Endodermal cell (in vitro differentiated cells): ENCODE measurements at regions not wholly inside any gene's neighbourhood (a gene's known extent, or its start where the extent isn't known, plus 50 kb on each side); places are given as distances from the start of the nearest gene placed in this dataset.

Experiments
- DNase-seq: peaks from one replicate; pipeline ENCODE4 v3.0.0-alpha.2; 2017
- H3K27ac ChIP-seq: 2 replicates; pipeline ENCODE4 v1.5.1; 2013; ENCODE audit warnings: mild to moderate bottlenecking, low read depth, low read length, moderate library complexity
- H3K27me3 ChIP-seq: 2 replicates; pipeline ENCODE4 v1.6.1; 2013; ENCODE audit warnings: mild to moderate bottlenecking, low read length, moderate library complexity; ENCODE audit not compliant: insufficient read depth, control insufficient read depth, poor library complexity, severe bottlenecking
- H3K36me3 ChIP-seq: 2 replicates; pipeline ENCODE4 v1.7.0; 2013; ENCODE audit warnings: mild to moderate bottlenecking, low read length, moderate library complexity; ENCODE audit not compliant: control insufficient read depth, insufficient read depth
- H3K4me1 ChIP-seq: one replicate; pipeline ENCODE4 v1.7.0; 2013; ENCODE audit warnings: low read length; ENCODE audit not compliant: control insufficient read depth, insufficient read depth
- H3K4me3 ChIP-seq: 2 replicates; pipeline ENCODE4 v1.5.1; 2013; ENCODE audit warnings: mild to moderate bottlenecking, low read length, moderate library complexity
- H3K9ac ChIP-seq: 2 replicates; pipeline ENCODE4 v1.6.1; 2013; ENCODE audit warnings: mild to moderate bottlenecking, low read length, moderate library complexity; ENCODE audit not compliant: poor library complexity, severe bottlenecking; ENCODE audit errors: extremely low read depth
- H3K9me3 ChIP-seq: 2 replicates; pipeline ENCODE4 v1.6.1; 2013; ENCODE audit warnings: mild to moderate bottlenecking, low read length, moderate library complexity; ENCODE audit not compliant: control insufficient read depth
- H3K27ac Mint-ChIP-seq: 2 replicates; pipeline ENCODE4 v1.8.0; 2020; ENCODE audit warnings: mixed read lengths
- H3K27me3 Mint-ChIP-seq: 2 replicates; pipeline ENCODE4 v1.8.0; 2021; ENCODE audit warnings: mild to moderate bottlenecking, mixed read lengths; ENCODE audit not compliant: insufficient read depth
- H3K36me3 Mint-ChIP-seq: 2 replicates; pipeline ENCODE4 v1.8.0; 2020; ENCODE audit warnings: low read depth, mixed read lengths
- H3K4me1 Mint-ChIP-seq: 2 replicates; pipeline ENCODE4 v1.8.0; 2020; ENCODE audit warnings: mixed read lengths
- H3K4me3 Mint-ChIP-seq: 2 replicates; pipeline ENCODE4 v1.8.0; 2020; ENCODE audit warnings: mild to moderate bottlenecking, moderate library complexity, mixed read lengths
- H3K9me3 Mint-ChIP-seq: 2 replicates; pipeline ENCODE4 v1.8.0; 2020; ENCODE audit warnings: mild to moderate bottlenecking, mixed read lengths
- CTCF ChIP-seq: fragments of 200-600 bp; sonication (generic); conservative IDR thresholded peaks from 2 replicates; pipeline ENCODE4 v1.5.0; 2021; ENCODE audit warnings: antibody characterized with exemption, mild to moderate bottlenecking
- WGBS, 2 experiments: methylation state at CpG; one replicate each; pipeline versions ENCODE4 v1.1.5 to v1.1.7; 2013; ENCODE audit warnings: missing lambda C conversion rate in 2 of 2, mixed read lengths in 1 of 2; ENCODE audit not compliant: insufficient coverage in 1 of 2, insufficient read length in 1 of 2; 5-methylcytosine and 5-hydroxymethylcytosine counted together

- Mint-ChIP-seq H3K4me3 (no peak overlapping the region), H3K27me3 (no peaks in the 10 kb centered on the region), H3K4me1 (peaks cover 26% of the 10 kb centered on the region), H3K9me3 (no peaks in the 10 kb centered on the region), H3K36me3 (no peaks in the 10 kb centered on the region), H3K27ac (no peak overlapping the region)
- no peaks in the 10 kb centered on the region for H3K36me3 ChIP-seq
- WGBS, 2 experiments, result 85 to 96% methylated on average over 3 to 5 of the region's 5 CpGs
- H3K27ac ChIP-seq, result no peak overlapping the region
- H3K4me3 ChIP-seq, result no peak overlapping the region
- H3K4me1 ChIP-seq, result no peaks in the 10 kb centered on the region
- H3K9ac ChIP-seq, result no peak overlapping the region
- DNase-seq, result no peak
- H3K27me3 ChIP-seq, result no peaks in the 10 kb centered on the region
- no peaks in the 10 kb centered on the region for H3K9me3 ChIP-seq
- TF ChIP-seq CTCF, result no peak
Measured at GRCh38 chr6:122063761-122064160, 335.7 kb upstream of the HSF2 start.

DNA sequence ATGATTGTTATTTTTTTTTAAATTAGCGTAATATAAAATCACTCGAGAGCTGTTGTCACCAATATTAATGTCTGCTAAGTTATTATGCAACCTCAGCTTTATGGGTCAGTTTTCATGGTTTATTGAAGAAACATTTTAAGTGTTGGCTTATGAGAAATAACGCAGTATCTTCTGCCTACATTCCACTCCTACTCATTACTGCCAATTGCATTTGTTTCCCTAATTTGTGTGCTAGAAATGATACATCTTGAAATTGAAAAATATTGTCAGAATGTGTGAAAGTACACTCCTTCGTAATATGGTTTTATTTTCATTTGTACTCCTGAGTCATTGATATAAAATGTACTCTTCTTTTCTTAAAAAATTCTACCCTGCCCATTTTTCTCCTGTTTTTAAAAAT is 333.3 kb upstream of the HSF2 start:
- TF ChIP-seq CTCF, result no peak
- Histone ChIP-seq H3K9me3 (no peaks in the 10 kb centered on the region), H3K36me3 (no peaks in the 10 kb centered on the region), H3K4me3 (no peak overlapping the region), H3K9ac (no peak overlapping the region), H3K27me3 (no peaks in the 10 kb centered on the region), H3K4me1 (no peaks in the 10 kb centered on the region), H3K27ac (no peak overlapping the region)
- no peak for DNase-seq
- no peaks in the 10 kb centered on the region for H3K36me3 Mint-ChIP-seq
- H3K4me1 Mint-ChIP-seq, result peaks cover 25% of the 10 kb centered on the region
- no peaks in the 10 kb centered on the region for H3K27me3 Mint-ChIP-seq
- no peak overlapping the region for H3K27ac Mint-ChIP-seq
- H3K4me3 Mint-ChIP-seq, result no peak overlapping the region
- 98% methylated on average over 3 of the region's 4 CpGs; no CpG with 5 or more reads in 1 of the 2 experiments for WGBS, 2 experiments
- no peaks in the 10 kb centered on the region for H3K9me3 Mint-ChIP-seq

DNA sequence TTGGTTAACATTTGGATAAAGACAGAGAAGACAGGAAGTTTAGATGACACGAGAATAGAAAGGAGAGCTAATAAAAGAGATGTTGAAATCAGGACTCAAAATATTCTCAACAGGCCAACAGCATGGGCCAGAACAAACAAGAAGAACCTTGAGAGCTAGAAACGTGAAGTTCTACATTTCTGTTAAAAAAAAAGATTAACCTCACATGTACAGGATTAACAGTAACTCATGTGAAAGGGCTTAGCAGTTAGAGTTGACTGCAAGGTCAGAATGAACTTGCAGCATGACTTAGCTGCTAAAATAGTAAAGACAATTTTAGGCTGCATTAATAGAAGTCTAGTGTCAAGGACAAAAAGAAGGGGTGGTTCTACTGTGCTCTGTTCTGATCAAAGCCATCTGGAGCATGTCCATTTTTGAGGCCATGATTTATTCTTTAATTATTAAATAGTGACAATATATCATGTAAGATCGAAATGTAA is 331.1 kb upstream of the HSF2 start:
- Mint-ChIP-seq H3K27me3 (no peaks in the 10 kb centered on the region), H3K27ac (no peak overlapping the region), H3K4me3 (no peak overlapping the region), H3K36me3 (no peaks in the 10 kb centered on the region), H3K4me1 (peaks cover 9% of the 10 kb centered on the region), H3K9me3 (no peaks in the 10 kb centered on the region)
- Histone ChIP-seq H3K4me3 (no peak overlapping the region), H3K9ac (no peak overlapping the region), H3K36me3 (no peaks in the 10 kb centered on the region), H3K9me3 (no peaks in the 10 kb centered on the region), H3K27me3 (no peaks in the 10 kb centered on the region), H3K27ac (no peak overlapping the region), H3K4me1 (no peaks in the 10 kb centered on the region)
- 75 to 88% methylated on average over 1 to 3 of the region's 3 CpGs for WGBS, 2 experiments
- TF ChIP-seq CTCF, result no peak
- DNase-seq, result no peak
